Progenitor cell of endocrine pancreas (in vitro differentiated cells): ENCODE measurements at regions not wholly inside any gene's neighbourhood (a gene's known extent, or its start where the extent isn't known, plus 50 kb on each side); places are given as distances from the start of the nearest gene placed in this dataset.

Experiments
- DNase-seq: peaks from one replicate; pipeline ENCODE4 v3.0.0; 2021; ENCODE audit warnings: low spot score; ENCODE audit not compliant: unreplicated experiment
- H3K27ac Mint-ChIP-seq: 2 replicates; pipeline ENCODE4 v1.8.0; 2021; ENCODE audit warnings: mild to moderate bottlenecking, moderate library complexity, mixed read lengths
- H3K27me3 Mint-ChIP-seq: 2 replicates; pipeline ENCODE4 v1.8.0; 2021; ENCODE audit warnings: mixed read lengths
- H3K36me3 Mint-ChIP-seq: 2 replicates; pipeline ENCODE4 v1.8.0; 2022; ENCODE audit warnings: mixed read lengths; ENCODE audit not compliant: insufficient read depth
- H3K4me1 Mint-ChIP-seq: 2 replicates; pipeline ENCODE4 v1.8.0; 2021; ENCODE audit warnings: low read depth, mixed read lengths
- H3K4me3 Mint-ChIP-seq: 2 replicates; pipeline ENCODE4 v1.8.0; 2021; ENCODE audit warnings: low read depth, mild to moderate bottlenecking, moderate library complexity, mixed read lengths
- H3K9me3 Mint-ChIP-seq: 2 replicates; pipeline ENCODE4 v1.8.0; 2021; ENCODE audit warnings: low read depth, mixed read lengths
- CTCF ChIP-seq: fragments of 200-600 bp; sonication (generic); IDR thresholded peaks from one replicate; pipeline ENCODE4 v1.5.0; 2021; ENCODE audit warnings: antibody characterized with exemption, mild to moderate bottlenecking; ENCODE audit not compliant: unreplicated experiment

GRCh38 chr3:132378-132777 is 64.2 kb upstream of the CHL1 start:
- no peaks in the 10 kb centered on the region for H3K4me1 Mint-ChIP-seq
- no peak overlapping the region for H3K27ac Mint-ChIP-seq
- H3K36me3 Mint-ChIP-seq, result no peaks in the 10 kb centered on the region
- no peak for DNase-seq
- H3K4me3 Mint-ChIP-seq, result no peak overlapping the region
- TF ChIP-seq CTCF, result no peak
- no peaks in the 10 kb centered on the region for H3K9me3 Mint-ChIP-seq
- no peaks in the 10 kb centered on the region for H3K27me3 Mint-ChIP-seq

GRCh38 chr3:132904-133303 is 63.7 kb upstream of the CHL1 start:
- no peaks in the 10 kb centered on the region for H3K9me3 Mint-ChIP-seq
- no peak overlapping the region for H3K27ac Mint-ChIP-seq
- H3K4me3 Mint-ChIP-seq, result no peak overlapping the region
- no peaks in the 10 kb centered on the region for H3K4me1 Mint-ChIP-seq
- TF ChIP-seq CTCF, result no peak
- DNase-seq, result no peak
- no peaks in the 10 kb centered on the region for H3K27me3 Mint-ChIP-seq
- no peaks in the 10 kb centered on the region for H3K36me3 Mint-ChIP-seq

- Mint-ChIP-seq H3K27me3 (peaks cover 4% of the 10 kb centered on the region), H3K4me1 (no peaks in the 10 kb centered on the region), H3K4me3 (no peak overlapping the region), H3K36me3 (no peaks in the 10 kb centered on the region), H3K27ac (no peak overlapping the region), H3K9me3 (peaks cover 7% of the 10 kb centered on the region)
- DNase-seq, result no peak
- no peak for TF ChIP-seq CTCF
These were observed 55.7 kb upstream of the CHL1 start for GRCh38 chr3:140748-141330.
